GM23338 (cell line): ENCODE measurements at regions not wholly inside any gene's neighbourhood (a gene's known extent, or its start where the extent isn't known, plus 50 kb on each side); places are given as distances from the start of the nearest gene placed in this dataset.
"Not testable (repeated sequence)": the region's sequence is repeated elsewhere in the genome, so short reads cannot be mapped to it uniquely, and the experiment has no call there.

Experiments used
- ATAC-seq: fragments of 200-7000 bp; cut with Tn5 transposase; 3 replicates; pipeline ENCODE4 v1.9.1; 2020
- DNase-seq: peaks from one replicate; pipeline ENCODE4 v3.0.0-alpha.2; 2015; ENCODE audit warnings: low spot score
- H2AFZ ChIP-seq: fragments of 200-600 bp; sonication (generic); 2 replicates; pipeline ENCODE4 v1.8.0; 2016; ENCODE audit warnings: antibody characterized with exemption, mild to moderate bottlenecking, moderate library complexity
- H3F3A ChIP-seq: fragments of 200-600 bp; sonication (generic); replicated peaks from 2 replicates; pipeline ENCODE4 v1.8.0; 2017; ENCODE audit warnings: antibody characterized with exemption, mixed run types, low read depth
- H3K27ac ChIP-seq: fragments of 200-600 bp; sonication (generic); 2 replicates; pipeline ENCODE4 v1.6.1; 2016; ENCODE audit warnings: low read depth
- H3K27me3 ChIP-seq: fragments of 200-600 bp; sonication (generic); 2 replicates; pipeline ENCODE4 v1.8.0; 2016; ENCODE audit warnings: mild to moderate bottlenecking, mixed run types, moderate library complexity; ENCODE audit not compliant: insufficient read depth
- H3K36me3 ChIP-seq: fragments of 200-600 bp; sonication (generic); 2 replicates; pipeline ENCODE4 v1.8.0; 2016; ENCODE audit warnings: mild to moderate bottlenecking; ENCODE audit not compliant: insufficient read depth
- H3K4me1 ChIP-seq: fragments of 200-600 bp; sonication (generic); 2 replicates; pipeline ENCODE4 v1.8.0; 2016; ENCODE audit warnings: mild to moderate bottlenecking, moderate library complexity; ENCODE audit not compliant: insufficient read depth
- H3K4me2 ChIP-seq: fragments of 200-600 bp; sonication (generic); 2 replicates; pipeline ENCODE4 v1.7.1; 2017; ENCODE audit warnings: mixed run types
- H3K4me3 ChIP-seq: fragments of 200-600 bp; sonication (generic); 2 replicates; pipeline ENCODE4 v1.6.1; 2016; ENCODE audit warnings: mixed run types
- H3K79me2 ChIP-seq: fragments of 200-600 bp; sonication (generic); replicated peaks from 2 replicates; pipeline ENCODE4 v1.8.0; 2017; ENCODE audit warnings: mild to moderate bottlenecking; ENCODE audit not compliant: insufficient read depth
- H3K9me2 ChIP-seq: fragments of 200-600 bp; sonication (generic); 2 replicates; pipeline ENCODE4 v1.8.0; 2017; ENCODE audit not compliant: insufficient read depth
- H4K20me1 ChIP-seq: fragments of 200-600 bp; sonication (generic); replicated peaks from 2 replicates; pipeline ENCODE4 v1.8.0; 2017; ENCODE audit warnings: mild to moderate bottlenecking; ENCODE audit not compliant: insufficient read depth
- H3K27ac Mint-ChIP-seq: 2 replicates; pipeline ENCODE4 v1.8.0; 2020; ENCODE audit warnings: inconsistent platforms, mild to moderate bottlenecking, moderate library complexity, mixed read lengths
- H3K27me3 Mint-ChIP-seq: 3 replicates; pipeline ENCODE4 v1.8.0; 2022; ENCODE audit warnings: low read depth, mild to moderate bottlenecking, moderate library complexity, mixed read lengths, inconsistent platforms; ENCODE audit not compliant: insufficient read depth, poor library complexity
- H3K36me3 Mint-ChIP-seq: 3 replicates; pipeline ENCODE4 v1.8.0; 2021; ENCODE audit warnings: low read depth, mild to moderate bottlenecking, inconsistent platforms, moderate library complexity, mixed read lengths
- H3K4me1 Mint-ChIP-seq: 3 replicates; pipeline ENCODE4 v1.8.0; 2020; ENCODE audit warnings: mild to moderate bottlenecking, inconsistent platforms, mixed read lengths
- H3K4me3 Mint-ChIP-seq: 3 replicates; pipeline ENCODE4 v1.8.0; 2021; ENCODE audit warnings: moderate library complexity, mild to moderate bottlenecking, inconsistent platforms, mixed read lengths
- H3K9me3 Mint-ChIP-seq: 3 replicates; pipeline ENCODE4 v1.8.0; 2020; ENCODE audit warnings: moderate library complexity, mild to moderate bottlenecking, inconsistent platforms, mixed read lengths
- CREB1 ChIP-seq: fragments of 250-450 bp; sonication (Bioruptor Pico); IDR thresholded peaks from 2 replicates; pipeline ENCODE4 v1.5.0; 2020; ENCODE audit warnings: low read depth, mild to moderate bottlenecking, moderate library complexity
- ETS1 ChIP-seq: IDR thresholded peaks from 2 replicates; pipeline ENCODE4 v1.6.1; 2016; ENCODE audit warnings: antibody characterized with exemption
- EZH2 ChIP-seq: fragments of 200-600 bp; sonication (generic); IDR thresholded peaks from one replicate; pipeline ENCODE4 v1.8.0; 2017; ENCODE audit warnings: antibody characterized with exemption, mild to moderate bottlenecking, low read depth; ENCODE audit not compliant: unreplicated experiment
- EZH2phosphoT487 ChIP-seq: fragments of 200-600 bp; sonication (generic); IDR thresholded peaks from one replicate; pipeline ENCODE4 v1.8.1; 2018; ENCODE audit warnings: antibody characterized with exemption; ENCODE audit not compliant: unreplicated experiment
- JUNB ChIP-seq: IDR thresholded peaks from one replicate; pipeline ENCODE4 v1.6.1; 2016; ENCODE audit warnings: antibody characterized with exemption; ENCODE audit not compliant: unreplicated experiment
- NANOG ChIP-seq: IDR thresholded peaks from 2 replicates; pipeline ENCODE4 v1.6.1; 2016; ENCODE audit warnings: antibody characterized with exemption, borderline replicate concordance
- POLR2AphosphoS5 ChIP-seq: IDR thresholded peaks from 2 replicates; pipeline ENCODE4 v1.6.1; 2016; ENCODE audit warnings: antibody characterized with exemption, low read depth
- STAT1 ChIP-seq: IDR thresholded peaks from one replicate; pipeline ENCODE4 v1.6.1; 2016; ENCODE audit warnings: antibody characterized with exemption; ENCODE audit not compliant: unreplicated experiment
- ZNF114 ChIP-seq: fragments of 250-450 bp; sonication (Bioruptor Pico); IDR thresholded peaks from 2 replicates; pipeline ENCODE4 v1.5.0; 2020; ENCODE audit warnings: mild to moderate bottlenecking, moderate library complexity
- ZNF331 ChIP-seq: fragments of 250-450 bp; sonication (Bioruptor Pico); IDR thresholded peaks from 2 replicates; pipeline ENCODE4 v1.5.0; 2020; ENCODE audit warnings: low read depth, mild to moderate bottlenecking, moderate library complexity
- TF ChIP-seq, protein P1 (sequence below): fragments of 250-450 bp; sonication (Bioruptor Pico); IDR thresholded peaks from 2 replicates; pipeline ENCODE4 v1.5.0; 2020; ENCODE audit warnings: mild to moderate bottlenecking, moderate library complexity

DNA sequence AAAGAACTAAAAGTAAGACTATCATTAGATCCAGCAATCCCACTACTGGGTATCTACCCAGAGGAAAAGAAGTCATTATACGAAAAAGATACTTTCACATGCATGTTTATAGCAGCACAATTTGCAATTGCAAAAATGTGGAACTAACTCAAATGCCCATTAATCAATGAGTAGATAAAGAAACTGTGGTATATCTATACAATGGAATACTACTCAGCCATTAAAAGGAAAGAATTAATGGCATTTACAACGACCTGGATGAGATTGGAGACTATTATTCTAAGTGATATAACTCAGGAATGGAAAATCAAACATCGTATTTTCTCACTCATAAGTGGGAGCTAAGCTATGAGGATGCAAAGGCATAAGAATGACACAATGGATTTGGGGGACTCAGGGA, 80.5 kb upstream of the KDM7A start:
- not testable (repeated sequence) for H3K27me3 Mint-ChIP-seq, DNase-seq, H3K79me2 ChIP-seq, ATAC-seq, H3K4me1 ChIP-seq, H3K4me3 ChIP-seq, H3K36me3 ChIP-seq, H3K27ac Mint-ChIP-seq, H3K27me3 ChIP-seq, H3K4me3 Mint-ChIP-seq, H2AFZ ChIP-seq, H3K4me1 Mint-ChIP-seq, H3K4me2 ChIP-seq, H3F3A ChIP-seq, H3K36me3 Mint-ChIP-seq, H3K27ac ChIP-seq, H4K20me1 ChIP-seq
- H3K9me2 ChIP-seq, result 0 out of 2 replicates have a peak, but pooled peaks cover 11% of the 10 kb centered on the region
- H3K9me3 Mint-ChIP-seq, result peaks cover 12% of the 10 kb centered on the region

GRCh38 chr7:140254976-140255375, 78.2 kb upstream of the KDM7A start:
- not testable (repeated sequence) for H3K27ac ChIP-seq, H3K4me1 Mint-ChIP-seq, H3K36me3 ChIP-seq, H3K4me2 ChIP-seq, H3K36me3 Mint-ChIP-seq, H3K27ac Mint-ChIP-seq, H2AFZ ChIP-seq, H3K27me3 Mint-ChIP-seq, H3K4me3 Mint-ChIP-seq, H4K20me1 ChIP-seq, H3K4me1 ChIP-seq, H3F3A ChIP-seq, H3K79me2 ChIP-seq, DNase-seq, H3K27me3 ChIP-seq, ATAC-seq, H3K4me3 ChIP-seq
- peaks cover 12% of the 10 kb centered on the region for H3K9me3 Mint-ChIP-seq
- 0 out of 2 replicates have a peak, but pooled peaks cover 11% of the 10 kb centered on the region for H3K9me2 ChIP-seq

- no peaks in the 10 kb centered on the region for H3K27me3 ChIP-seq
- Mint-ChIP-seq H3K9me3 (no peaks in the 10 kb centered on the region), H3K27me3 (peaks cover 2% of the 10 kb centered on the region), H3K36me3 (no peaks in the 10 kb centered on the region), H3K4me1 (no peaks in the 10 kb centered on the region), H3K4me3 (no peak overlapping the region), H3K27ac (no peak overlapping the region)
- H3K27ac ChIP-seq, result no peak overlapping the region
- H3K4me3 ChIP-seq, result no peak overlapping the region
- no peaks in the 10 kb centered on the region for H3K79me2 ChIP-seq
- H4K20me1 ChIP-seq, result no peaks in the 10 kb centered on the region
- DNase-seq (no peak), ATAC-seq (no peak)
- H3K9me2 ChIP-seq, result no peaks in the 10 kb centered on the region
- no peak overlapping the region for H2AFZ ChIP-seq
- no peaks in the 10 kb centered on the region for H3F3A ChIP-seq
- no peaks in the 10 kb centered on the region for H3K4me1 ChIP-seq
- no peak overlapping the region for H3K4me2 ChIP-seq
- H3K36me3 ChIP-seq, result no peaks in the 10 kb centered on the region
- no peak for TF ChIP-seq EZH2
- TF ChIP-seq ETS1, result no peak
- no peak for TF ChIP-seq JUNB
- TF ChIP-seq STAT1, result no peak
- no peak for TF ChIP-seq NANOG
- TF ChIP-seq EZH2phosphoT487, result no peak
- TF ChIP-seq ZNF331 (CRISPR knock-in tag), result no peak
- no peak for TF ChIP-seq CREB1 (CRISPR knock-in tag)
- no peak for TF ChIP-seq POLR2AphosphoS5
- TF ChIP-seq ZNF114 (CRISPR knock-in tag), result no peak
- TF ChIP-seq, protein P1, sequence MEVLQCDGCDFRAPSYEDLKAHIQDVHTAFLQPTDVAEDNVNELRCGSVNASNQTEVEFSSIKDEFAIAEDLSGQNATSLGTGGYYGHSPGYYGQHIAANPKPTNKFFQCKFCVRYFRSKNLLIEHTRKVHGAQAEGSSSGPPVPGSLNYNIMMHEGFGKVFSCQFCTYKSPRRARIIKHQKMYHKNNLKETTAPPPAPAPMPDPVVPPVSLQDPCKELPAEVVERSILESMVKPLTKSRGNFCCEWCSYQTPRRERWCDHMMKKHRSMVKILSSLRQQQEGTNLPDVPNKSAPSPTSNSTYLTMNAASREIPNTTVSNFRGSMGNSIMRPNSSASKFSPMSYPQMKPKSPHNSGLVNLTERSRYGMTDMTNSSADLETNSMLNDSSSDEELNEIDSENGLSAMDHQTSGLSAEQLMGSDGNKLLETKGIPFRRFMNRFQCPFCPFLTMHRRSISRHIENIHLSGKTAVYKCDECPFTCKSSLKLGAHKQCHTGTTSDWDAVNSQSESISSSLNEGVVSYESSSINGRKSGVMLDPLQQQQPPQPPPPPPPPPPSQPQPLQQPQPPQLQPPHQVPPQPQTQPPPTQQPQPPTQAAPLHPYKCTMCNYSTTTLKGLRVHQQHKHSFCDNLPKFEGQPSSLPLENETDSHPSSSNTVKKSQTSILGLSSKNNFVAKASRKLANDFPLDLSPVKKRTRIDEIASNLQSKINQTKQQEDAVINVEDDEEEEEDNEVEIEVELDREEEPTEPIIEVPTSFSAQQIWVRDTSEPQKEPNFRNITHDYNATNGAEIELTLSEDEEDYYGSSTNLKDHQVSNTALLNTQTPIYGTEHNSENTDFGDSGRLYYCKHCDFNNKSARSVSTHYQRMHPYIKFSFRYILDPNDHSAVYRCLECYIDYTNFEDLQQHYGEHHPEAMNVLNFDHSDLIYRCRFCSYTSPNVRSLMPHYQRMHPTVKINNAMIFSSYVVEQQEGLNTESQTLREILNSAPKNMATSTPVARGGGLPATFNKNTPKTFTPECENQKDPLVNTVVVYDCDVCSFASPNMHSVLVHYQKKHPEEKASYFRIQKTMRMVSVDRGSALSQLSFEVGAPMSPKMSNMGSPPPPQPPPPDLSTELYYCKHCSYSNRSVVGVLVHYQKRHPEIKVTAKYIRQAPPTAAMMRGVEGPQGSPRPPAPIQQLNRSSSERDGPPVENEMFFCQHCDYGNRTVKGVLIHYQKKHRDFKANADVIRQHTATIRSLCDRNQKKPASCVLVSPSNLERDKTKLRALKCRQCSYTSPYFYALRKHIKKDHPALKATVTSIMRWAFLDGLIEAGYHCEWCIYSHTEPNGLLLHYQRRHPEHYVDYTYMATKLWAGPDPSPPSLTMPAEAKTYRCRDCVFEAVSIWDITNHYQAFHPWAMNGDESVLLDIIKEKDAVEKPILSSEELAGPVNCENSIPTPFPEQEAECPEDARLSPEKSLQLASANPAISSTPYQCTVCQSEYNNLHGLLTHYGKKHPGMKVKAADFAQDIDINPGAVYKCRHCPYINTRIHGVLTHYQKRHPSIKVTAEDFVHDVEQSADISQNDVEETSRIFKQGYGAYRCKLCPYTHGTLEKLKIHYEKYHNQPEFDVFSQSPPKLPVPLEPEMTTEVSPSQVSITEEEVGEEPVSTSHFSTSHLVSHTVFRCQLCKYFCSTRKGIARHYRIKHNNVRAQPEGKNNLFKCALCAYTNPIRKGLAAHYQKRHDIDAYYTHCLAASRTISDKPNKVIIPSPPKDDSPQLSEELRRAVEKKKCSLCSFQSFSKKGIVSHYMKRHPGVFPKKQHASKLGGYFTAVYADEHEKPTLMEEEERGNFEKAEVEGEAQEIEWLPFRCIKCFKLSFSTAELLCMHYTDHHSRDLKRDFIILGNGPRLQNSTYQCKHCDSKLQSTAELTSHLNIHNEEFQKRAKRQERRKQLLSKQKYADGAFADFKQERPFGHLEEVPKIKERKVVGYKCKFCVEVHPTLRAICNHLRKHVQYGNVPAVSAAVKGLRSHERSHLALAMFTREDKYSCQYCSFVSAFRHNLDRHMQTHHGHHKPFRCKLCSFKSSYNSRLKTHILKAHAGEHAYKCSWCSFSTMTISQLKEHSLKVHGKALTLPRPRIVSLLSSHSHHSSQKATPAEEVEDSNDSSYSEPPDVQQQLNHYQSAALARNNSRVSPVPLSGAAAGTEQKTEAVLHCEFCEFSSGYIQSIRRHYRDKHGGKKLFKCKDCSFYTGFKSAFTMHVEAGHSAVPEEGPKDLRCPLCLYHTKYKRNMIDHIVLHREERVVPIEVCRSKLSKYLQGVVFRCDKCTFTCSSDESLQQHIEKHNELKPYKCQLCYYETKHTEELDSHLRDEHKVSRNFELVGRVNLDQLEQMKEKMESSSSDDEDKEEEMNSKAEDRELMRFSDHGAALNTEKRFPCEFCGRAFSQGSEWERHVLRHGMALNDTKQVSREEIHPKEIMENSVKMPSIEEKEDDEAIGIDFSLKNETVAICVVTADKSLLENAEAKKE (CRISPR knock-in tag), result no peak
Measured at GRCh38 chr7:140249036-140249806, 72.4 kb upstream of the KDM7A start.
